Astrocyte (in vitro differentiated cells and primary cell): ENCODE measurements at regions not wholly inside any gene's neighbourhood (a gene's known extent, or its start where the extent isn't known, plus 50 kb on each side); places are given as distances from the start of the nearest gene placed in this dataset.

Experiments
- EZH2 ChIP-seq: IDR thresholded peaks from 2 replicates; pipeline ENCODE4 v1.6.1; 2012; ENCODE audit warnings: mild to moderate bottlenecking, low read length, inconsistent platforms; ENCODE audit not compliant: insufficient read depth
- TF ChIP-seq, protein P1 (sequence below): IDR thresholded peaks from 2 replicates; pipeline ENCODE4 v1.5.1; 2011; ENCODE audit warnings: low read depth, mild to moderate bottlenecking, inconsistent platforms, low read length, moderate library complexity; ENCODE audit not compliant: insufficient read depth

DNA sequence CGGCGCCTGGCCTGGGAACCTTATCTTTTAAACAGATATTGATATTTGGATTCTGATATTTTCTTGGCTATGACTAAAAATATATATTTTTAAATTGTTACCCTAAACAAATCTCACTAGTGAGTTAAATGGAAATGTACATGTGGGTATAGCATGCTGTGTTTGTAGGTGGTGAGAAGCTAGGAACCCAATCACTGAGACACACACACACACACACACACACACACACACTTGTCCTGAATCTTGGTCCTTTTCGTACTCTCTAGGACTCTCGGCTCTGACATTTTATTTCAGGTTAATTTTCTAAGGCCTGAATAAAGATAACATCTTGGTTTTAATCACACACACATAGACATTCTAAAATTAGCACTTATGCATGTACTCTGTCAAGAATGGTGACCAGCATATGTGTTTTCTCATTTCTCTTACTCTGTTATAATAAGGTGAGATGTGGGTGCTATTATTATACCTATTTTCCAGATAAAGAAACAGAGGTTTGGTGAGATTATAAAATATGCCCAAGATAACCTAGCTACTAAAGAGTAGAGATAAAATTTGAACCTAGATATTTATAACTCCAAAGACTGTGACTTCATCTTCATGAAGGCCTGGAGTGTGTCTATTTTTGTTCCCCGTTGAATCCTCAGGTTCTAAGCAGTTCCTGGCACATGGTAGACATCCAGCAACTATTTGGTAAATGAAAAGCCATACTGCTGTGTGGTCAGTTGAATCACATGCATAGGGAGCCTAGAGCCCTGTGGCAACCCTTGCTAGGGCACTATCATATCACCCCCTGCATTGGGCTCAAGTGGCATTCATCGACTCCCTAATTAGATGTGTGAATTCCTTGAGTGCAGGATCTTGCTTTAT, 85.0 kb upstream of the RAB3GAP2 start:
- TF ChIP-seq, protein P1, sequence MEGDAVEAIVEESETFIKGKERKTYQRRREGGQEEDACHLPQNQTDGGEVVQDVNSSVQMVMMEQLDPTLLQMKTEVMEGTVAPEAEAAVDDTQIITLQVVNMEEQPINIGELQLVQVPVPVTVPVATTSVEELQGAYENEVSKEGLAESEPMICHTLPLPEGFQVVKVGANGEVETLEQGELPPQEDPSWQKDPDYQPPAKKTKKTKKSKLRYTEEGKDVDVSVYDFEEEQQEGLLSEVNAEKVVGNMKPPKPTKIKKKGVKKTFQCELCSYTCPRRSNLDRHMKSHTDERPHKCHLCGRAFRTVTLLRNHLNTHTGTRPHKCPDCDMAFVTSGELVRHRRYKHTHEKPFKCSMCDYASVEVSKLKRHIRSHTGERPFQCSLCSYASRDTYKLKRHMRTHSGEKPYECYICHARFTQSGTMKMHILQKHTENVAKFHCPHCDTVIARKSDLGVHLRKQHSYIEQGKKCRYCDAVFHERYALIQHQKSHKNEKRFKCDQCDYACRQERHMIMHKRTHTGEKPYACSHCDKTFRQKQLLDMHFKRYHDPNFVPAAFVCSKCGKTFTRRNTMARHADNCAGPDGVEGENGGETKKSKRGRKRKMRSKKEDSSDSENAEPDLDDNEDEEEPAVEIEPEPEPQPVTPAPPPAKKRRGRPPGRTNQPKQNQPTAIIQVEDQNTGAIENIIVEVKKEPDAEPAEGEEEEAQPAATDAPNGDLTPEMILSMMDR = no peak
- TF ChIP-seq EZH2 = no peak
